Daoy (cell line): ENCODE measurements at regions not wholly inside any gene's neighbourhood (a gene's known extent, or its start where the extent isn't known, plus 50 kb on each side); places are given as distances from the start of the nearest gene placed in this dataset.

ENCODE experiments used
- DNase-seq: peaks from one replicate; pipeline ENCODE4 v3.0.0-alpha.2; 2015; ENCODE audit warnings: low read depth

DNA sequence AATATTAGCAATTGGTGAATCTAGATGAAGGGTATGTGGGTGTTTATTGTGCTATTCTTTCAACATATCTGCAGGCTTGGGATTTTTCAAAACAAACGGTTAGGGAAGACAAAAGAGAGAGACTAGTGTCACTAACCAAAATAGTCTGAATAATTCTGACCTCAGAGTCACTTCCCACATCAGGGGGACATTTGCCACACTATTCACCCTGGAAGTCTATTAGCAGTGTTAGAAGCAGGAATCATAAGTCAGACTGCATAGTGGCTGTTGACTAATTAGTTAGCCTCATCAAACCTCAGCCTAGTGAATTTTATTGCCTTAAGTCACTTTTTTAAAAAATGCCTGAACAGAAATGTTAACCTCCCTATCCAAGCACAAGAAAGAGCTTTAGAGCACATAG lies 169.2 kb upstream of the RGMB start:
- no peak for DNase-seq

DNA sequence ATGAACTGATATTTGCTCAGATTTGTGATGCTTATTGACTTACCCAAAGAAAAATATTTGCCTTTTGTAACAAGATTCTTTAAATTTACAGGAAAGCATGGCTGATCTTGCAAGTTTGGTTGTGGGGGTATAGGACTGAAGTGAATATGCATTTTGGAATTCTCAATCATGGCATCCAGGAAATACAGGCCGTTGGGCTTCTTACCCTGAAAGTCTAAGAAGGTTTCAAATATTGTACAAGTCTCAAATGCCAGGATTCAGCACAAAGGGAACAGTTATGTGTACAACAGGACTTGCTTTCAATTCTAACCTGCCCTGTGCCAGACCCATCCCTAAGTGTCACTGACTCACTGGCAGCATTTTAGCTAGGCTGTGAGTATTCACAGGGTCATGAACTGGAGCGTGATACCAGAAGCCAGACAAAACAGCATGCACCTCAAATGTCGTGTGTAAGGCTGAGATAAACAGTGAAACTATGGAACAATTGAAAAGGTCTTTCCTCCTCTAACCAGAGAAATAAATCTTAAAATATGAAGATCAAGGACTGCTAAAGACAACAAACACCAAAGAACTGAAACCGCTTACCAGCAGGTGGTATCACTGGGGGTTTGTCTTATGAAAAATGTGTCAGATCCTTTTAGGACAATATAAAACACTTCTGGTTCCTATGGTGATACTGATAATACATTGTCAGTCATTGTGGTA lies 168.6 kb upstream of the RGMB start:
- DNase-seq: peak; percentile 61

DNA sequence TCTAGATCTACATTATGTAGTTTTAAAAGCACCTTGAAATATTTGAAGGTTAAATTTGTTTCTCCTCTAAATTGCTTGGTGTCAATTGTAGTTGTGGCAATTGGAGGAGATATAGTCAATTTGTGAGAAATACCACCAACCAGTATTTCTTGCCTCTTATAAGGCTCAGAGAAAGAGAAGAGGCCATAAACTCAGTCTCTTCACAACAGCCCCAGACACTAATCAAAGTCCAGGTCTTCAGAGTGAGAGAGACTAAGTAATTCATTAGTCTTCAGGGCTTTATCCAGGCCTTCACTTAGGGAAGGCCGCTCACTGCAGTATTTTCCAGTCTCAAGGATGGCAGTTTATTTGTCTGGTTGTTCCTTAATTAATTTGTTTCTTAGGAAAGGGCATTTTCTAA lies 168.0 kb upstream of the RGMB start:
- DNase-seq: no peak

DNA sequence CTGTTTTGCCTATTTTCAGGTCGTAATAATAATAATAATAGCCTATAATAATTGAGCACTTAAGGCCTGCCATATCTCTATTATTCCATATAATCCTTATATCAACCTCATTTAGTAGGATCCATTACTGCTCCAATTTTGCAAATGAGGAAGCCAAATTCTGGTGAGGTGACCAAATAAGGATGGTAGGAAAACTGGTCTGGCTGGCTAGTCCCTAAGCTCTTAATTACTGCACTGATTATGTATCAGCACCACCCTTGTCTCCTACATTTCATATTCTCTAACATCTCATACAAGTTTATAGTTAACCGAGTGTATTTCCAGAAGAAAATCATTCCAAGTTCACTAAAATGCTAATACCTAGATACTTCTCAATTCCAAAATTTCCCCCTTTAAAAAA lies 166.5 kb upstream of the RGMB start:
- no peak for DNase-seq

DNA sequence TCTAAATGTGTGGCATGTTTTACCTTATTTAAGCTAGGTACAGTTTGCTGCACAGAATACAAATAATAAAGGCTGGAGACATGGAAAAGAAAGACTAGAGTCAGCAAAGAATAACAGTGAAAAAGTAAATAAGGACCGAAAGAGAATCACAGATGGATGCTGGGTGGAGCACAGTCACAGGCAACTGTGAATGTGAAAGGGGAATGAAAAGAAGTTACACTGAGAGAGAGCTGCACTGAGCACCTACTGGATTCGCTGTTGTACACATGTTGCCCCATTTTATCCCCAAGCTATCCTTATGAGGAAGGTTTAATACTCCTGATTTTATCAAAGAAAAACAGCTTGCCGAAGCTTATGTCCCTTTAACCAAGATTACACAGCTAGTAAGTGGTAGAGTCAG lies 165.4 kb upstream of the RGMB start:
- DNase-seq: no peak

DNA sequence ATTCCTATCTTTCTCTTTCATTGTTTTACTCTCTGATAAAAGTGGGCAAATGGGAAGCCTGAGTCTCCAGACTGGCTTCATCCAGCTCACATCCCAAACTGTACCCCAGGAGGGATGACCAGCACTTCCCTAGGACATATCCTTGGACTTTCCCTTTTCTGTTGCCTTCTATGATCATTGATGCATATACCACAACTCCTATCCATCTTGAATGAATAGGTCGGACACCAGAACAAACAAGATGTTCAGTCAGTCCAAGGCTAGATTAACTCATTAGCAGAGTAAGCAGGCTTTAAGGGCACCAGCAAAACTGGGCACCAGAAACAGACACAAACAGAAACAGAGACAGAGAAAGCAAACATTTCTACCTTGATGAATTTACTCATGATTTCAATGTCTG lies 159.1 kb upstream of the RGMB start:
- DNase-seq: no peak

DNA sequence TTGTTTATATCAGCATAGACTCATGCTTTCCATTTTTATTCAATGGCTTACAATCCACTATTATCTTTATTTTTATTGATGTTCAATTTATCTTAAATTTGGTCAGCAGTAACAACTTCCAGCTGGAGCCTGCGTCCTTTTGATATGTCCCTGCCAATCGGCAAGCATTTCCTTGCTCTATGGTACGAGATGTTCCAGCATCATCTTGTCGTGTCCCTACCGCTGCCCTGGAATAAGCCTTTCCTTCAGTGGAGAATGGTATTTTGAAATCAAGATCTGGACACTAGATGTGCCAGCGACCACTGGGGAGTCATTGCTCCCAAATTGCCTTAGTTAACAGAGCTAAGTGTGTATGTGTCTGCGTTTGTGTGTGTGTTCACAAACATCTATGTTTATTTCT lies 151.6 kb upstream of the RGMB start:
- DNase-seq: no peak

DNA sequence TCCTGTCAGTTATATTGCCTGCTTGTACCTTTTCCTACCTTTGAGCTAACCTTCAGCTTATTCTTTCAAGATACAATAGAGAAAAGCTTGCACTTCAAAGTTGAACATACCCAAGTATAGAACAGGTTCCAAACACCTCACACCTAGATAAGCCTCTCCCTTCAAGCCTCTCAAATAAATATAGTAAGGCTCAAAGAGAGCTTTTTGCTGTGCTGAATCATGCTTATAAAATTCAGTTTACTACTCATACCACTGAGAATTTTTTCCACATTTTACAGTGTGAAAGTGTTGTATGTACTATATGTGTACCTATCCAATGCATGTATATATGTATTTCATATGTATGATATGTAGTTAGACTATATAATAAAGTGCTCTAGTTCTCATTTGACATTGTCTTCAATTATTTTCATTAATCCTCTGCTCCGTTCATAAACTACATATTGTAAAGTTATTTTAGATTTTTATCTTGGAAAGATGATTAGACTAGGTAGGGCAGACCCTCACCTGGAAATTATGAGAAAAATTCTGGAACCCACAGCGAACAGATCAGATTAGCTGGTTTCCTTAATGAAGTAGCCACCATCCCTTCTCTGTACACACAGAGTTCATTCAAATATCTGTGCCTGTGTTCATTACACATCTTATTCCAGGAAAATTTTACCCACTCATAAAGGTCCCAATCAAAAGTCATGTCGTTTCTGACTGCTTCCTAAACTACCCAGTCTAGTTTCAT lies 149.2 kb upstream of the RGMB start:
- no peak for DNase-seq

DNA sequence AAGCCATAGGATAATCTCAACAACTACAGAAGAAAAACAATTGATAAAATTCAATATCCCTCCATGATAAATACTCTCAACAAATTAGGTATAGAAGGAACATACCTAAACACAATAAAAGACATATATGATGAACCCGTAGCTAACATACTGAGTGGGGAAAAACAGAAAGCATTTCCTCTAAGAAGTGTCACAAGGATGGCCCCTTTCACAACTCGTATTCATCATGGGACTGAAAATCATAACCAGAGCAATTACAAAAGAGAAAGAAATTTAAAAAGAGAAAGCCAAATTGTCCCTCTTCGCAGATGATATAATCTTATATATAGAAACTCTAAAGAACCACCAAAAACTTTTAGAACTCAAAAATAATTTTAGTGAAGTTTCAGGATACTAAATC lies 146.3 kb upstream of the RGMB start:
- DNase-seq: no peak

DNA sequence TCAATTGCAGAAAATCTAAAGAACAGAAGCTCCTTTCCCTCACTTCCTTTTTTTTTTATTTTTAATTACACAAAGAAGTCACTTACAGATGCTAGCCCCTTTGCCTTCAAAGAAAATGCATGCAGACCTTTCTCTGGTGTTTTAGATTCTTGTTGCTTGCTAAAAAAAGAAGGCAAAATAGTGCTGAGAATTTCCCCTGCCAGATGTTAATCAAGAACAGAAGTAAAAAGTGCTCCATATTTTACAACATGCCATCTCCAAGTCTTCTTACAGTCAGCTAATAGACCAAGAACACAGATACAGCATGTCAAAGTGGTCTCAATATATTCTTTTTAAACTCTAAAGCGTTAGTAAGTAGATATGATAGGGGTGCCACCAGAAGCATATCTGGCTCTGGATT lies 142.8 kb upstream of the RGMB start:
- DNase-seq: no peak

DNA sequence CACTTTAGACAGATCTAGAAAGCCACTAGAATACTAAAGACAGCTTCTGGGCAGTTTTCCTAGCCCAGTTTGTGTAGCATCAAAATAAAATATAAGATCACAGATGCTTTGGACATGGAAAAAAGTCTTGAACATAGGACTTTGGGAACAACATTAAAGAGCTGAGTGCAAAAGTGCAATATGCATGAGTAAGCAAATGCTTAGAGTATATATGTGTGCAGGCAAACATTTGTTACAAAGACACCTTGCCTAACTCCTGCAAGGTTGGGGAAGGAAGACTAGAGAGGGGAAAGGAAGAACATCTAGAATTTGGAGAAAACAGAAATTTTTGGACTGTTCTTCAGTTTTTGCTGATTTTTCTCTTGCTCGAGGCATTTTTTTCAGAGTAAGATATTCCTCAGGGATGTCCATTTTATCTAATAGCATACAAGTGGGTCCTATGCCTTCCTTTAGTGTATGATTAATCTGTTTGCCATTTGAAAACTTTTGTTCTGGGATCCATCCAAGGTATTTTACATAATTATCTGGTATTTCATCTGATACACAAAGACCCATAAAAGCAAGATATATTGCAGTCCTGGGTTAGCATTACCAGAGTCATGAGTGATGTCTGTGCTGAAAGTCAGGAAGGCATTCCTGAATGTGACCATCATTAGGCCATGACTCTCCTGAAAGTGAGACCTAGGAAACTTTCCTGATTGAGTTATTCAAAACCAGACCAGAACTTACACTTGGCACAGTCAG lies 142.0 kb upstream of the RGMB start:
- DNase-seq: peak; percentile 25

DNA sequence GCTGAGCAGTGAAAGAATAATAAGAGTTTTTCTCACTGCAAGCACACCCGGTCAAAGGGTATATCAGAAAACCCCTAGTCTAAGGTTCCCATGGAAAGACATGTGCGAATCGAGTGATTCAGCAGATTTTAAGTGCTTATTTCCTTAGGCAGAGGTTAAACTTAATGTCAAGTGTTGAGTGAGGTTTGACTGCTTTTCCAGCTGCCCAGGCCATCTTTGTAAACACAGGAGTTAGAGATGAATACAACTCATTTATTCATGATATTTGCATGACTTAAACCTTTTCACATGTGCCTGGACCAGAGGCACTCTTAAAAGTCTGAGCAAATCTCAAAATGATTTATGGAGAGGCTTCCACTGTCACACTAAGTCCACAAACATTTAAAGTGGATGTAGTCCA lies 137.8 kb upstream of the RGMB start:
- peak; percentile 26 for DNase-seq

DNA sequence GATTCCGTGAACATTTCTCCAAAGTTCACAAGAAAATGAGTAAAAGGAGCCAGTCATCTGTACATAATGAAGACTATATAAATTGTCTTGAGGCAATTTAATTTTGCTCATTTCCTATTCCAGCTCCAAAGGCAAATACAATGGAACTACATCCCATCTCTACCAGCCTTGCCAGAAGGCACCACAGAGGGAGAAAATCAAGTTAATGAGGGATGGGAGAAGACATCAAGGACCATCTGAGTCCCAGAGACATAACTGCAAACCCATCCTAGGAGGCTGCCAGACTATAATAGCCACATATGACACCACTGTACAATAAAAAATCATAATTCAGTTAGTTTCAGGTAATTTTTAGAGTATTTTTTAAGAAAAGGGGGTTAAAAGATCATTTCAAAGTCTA lies 136.3 kb upstream of the RGMB start:
- no peak for DNase-seq

DNA sequence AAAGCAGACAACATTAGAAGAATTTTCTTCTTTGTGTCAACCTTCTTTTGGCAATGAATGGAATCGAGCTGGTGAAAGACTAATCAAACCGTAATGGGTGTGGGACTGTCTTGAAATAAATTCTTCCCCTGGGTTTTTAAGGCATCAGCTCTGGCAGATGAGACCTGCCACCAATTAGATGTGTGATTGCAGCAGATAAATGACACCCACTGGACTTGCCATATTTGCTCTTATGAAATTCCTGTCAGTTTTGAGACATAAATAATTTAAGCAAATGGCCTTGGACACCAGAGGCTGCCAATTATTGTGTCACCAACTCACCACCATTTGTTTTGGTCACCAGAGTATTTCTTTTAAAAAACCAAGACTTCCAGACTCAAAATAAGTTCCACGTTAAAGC lies 135.9 kb upstream of the RGMB start:
- DNase-seq: no peak

DNA sequence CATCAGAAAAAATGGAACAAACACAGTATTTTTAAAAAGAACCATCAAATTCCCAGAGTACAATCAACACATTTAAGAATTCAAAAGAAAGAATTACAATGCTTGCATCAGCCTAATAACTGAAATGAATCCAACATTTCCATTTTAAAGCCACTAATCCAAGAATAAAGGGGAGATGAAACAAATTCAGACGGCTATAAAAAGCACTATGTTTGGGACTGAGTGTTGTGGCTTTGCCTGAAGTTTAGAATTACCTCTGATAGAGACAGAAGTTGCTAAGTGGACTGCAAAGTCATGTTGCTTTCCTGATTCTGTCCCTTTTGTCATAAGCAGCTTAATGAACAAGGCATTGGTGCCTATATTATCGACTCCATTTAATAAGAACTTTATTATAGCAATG lies 135.4 kb upstream of the RGMB start:
- DNase-seq: no peak

DNA sequence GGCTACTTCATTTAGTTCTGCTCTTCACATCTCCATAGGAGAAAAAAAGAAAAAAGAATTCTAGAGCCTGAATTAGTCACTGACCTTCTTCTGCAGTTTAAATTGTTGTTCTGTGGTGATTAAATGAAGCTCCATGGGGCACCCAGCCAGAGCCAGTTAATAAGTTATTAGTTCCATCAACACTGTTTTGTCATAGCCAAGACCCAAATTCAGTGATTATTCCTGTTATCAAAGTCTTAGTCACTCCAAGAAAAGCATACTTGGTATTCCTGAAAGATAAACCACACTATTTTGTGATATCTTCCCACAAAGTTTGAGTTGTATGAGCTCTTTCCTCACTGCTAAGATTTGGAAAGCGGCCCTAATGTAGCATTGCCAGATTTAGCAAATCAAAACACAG lies 134.8 kb upstream of the RGMB start:
- DNase-seq: peak; percentile 37

DNA sequence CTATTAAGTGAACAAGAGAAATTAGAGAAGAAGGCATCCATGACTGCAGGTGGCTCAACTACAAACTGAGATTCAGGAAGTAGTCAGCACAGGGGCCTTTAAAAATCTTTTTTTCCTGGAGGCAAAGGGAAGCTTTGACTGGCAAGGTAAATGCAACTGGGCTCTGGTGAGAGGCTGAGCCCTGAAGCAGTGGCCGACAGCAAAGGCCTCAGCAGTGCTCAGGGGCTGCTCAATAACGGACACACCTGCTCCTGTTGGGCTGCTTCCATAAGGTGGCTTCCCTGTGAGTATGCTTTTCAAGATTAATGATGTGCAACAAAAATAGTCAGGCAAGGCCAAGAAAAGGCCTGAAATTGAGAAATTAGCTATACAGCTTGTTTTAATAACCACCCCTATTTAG lies 134.2 kb upstream of the RGMB start:
- no peak for DNase-seq

DNA sequence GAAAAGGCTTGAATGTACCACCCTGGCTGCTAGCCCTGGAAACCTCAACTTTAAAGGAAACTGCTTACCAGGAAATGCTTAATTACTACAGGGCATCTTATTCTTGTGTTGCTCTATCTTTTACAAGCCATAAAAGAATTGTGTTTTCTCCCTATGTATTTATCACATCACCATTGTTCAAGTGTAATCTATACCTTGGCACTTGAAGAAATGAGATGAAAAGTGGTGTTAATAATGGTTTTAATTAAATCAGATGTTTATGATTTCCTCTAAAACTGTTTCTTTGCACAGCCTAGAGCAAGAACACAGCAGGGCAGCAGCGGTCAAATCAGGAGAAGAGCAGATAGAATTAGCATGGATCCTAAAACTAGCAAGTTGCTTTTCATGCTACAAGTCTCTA lies 131.8 kb upstream of the RGMB start:
- no peak for DNase-seq

DNA sequence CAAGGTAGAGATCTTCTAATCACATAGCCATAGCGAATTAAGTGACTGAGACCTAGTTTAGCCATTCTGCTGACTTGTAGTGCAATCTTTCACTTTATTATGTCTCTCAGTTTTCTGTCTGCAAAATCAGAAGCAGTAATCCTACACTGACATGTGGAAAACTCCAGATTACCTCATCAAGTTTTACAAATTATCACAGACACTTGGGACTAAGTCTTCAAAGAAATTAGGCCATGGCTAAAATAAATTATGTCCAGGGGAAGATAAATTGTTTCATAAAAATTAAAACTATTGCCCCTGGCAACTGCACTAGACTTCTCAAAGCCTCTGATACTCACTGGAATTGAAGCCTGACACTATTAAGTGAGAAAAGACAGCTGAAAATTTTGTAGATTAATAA lies 129.9 kb upstream of the RGMB start:
- DNase-seq: no peak

DNA sequence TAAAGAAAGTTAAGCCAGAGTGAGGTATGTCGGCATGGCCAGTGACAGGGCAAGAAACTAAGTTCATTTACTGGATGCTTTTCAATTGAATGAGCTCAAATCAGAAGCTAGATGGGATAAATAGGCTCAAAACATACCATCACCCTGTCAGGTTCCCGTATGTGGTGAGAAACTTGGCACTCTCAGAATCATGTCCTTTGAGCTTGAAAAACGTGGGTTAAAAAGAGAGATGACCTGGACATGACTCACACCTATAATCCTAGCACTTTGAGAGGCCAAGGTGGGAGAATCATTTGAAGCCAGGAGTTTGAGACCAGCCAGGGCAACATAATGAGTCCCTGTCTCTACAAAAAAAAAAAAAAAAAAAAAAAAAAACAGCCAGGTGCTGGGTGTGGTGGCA lies 121.7 kb upstream of the RGMB start:
- DNase-seq: peak; percentile 7

DNA sequence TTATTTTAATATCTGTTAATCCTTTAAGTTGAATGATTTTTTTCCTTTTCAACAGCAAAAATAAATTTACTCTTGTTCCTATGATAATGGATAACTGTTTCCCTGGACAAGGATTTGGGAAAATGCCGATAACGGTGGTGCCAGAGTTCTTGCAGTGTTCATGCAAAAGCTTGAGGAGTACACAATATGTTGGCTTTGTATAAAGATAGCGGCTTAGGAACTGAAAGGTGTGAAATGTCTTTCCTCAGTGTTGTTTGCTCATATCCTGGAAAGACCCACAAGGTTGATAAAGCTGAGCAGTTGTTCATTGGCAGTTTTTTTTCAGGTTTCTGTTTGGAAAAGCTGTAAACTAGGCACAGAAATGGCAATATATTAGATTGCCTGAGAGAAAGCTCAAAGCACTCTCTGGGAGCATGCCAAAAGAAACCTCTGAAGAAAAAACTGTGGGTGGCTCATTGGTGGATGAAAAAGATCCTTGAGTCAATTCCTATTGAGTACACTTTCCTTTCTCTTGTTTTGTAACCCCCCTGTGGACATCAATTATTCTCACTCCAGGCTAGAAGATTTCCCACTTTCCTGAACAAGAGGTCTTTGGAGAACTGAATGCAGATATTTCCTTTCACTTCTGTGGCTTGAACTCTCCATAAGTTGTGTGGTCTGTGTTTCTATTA lies 117.2 kb upstream of the RGMB start:
- no peak for DNase-seq

DNA sequence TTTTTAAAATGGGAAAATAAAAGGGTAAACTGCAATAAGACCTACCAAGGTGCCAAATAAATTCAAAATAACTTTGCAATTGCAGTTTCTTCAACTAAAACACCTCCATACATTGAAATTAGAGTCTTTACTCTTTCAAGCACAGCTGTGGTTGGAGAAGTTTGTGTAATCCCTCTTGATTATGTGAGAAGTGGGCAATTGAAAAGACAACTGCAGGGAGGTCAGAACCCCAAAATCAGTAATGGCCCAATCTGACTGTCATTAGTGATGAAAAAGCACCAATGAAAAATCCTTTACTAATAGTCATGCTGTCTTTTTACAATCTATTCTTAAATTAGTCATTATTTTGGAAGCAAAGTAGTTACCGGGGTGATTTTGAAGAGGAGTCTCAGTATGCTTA lies 116.7 kb upstream of the RGMB start:
- DNase-seq: no peak

DNA sequence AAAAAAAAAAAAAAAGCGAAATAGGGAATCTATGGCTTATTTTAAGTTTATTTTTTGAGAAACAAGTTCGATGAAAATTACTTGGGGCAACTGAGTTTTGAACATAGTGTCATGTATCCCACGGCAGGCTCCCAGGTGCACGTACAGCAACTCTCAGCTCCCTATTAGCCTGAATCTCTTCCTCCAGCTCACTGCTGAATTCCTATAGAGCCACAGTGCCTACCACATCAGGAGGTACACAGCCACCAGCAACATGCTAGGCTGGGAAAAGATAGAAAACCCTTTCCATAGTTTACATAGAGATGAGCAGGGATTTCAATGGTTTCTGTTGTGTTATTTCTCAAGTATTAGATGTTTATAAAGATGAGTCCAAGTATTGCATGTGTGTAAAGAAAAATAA lies 115.9 kb upstream of the RGMB start:
- DNase-seq: no peak
